Hepatocyte (in vitro differentiated cells): ENCODE measurements at regions not wholly inside any gene's neighbourhood (a gene's known extent, or its start where the extent isn't known, plus 50 kb on each side); places are given as distances from the start of the nearest gene placed in this dataset.
"Not testable (repeated sequence)": the region's sequence is repeated elsewhere in the genome, so short reads cannot be mapped to it uniquely, and the experiment has no call there.

Experiments
- CTCF ChIP-seq: fragments of 200-600 bp; sonication (generic); IDR thresholded peaks from 2 replicates; pipeline ENCODE4 v1.5.1; 2016; ENCODE audit warnings: antibody characterized with exemption, mild to moderate bottlenecking; ENCODE audit not compliant: poor library complexity
- EZH2 ChIP-seq: fragments of 200-600 bp; sonication (generic); IDR thresholded peaks from 2 replicates; pipeline ENCODE4 v1.6.1; 2016; ENCODE audit warnings: antibody characterized with exemption, mild to moderate bottlenecking, borderline replicate concordance

GRCh38 chr16:29132444-29132843 is 147.6 kb downstream of the LAT start:
- TF ChIP-seq EZH2, CTCF: not testable (repeated sequence)
